ENCODE measurements at regions not wholly inside any gene's neighbourhood (a gene's known extent, or its start where the extent isn't known, plus 50 kb on each side); places are given as distances from the start of the nearest gene placed in this dataset.

DNA sequence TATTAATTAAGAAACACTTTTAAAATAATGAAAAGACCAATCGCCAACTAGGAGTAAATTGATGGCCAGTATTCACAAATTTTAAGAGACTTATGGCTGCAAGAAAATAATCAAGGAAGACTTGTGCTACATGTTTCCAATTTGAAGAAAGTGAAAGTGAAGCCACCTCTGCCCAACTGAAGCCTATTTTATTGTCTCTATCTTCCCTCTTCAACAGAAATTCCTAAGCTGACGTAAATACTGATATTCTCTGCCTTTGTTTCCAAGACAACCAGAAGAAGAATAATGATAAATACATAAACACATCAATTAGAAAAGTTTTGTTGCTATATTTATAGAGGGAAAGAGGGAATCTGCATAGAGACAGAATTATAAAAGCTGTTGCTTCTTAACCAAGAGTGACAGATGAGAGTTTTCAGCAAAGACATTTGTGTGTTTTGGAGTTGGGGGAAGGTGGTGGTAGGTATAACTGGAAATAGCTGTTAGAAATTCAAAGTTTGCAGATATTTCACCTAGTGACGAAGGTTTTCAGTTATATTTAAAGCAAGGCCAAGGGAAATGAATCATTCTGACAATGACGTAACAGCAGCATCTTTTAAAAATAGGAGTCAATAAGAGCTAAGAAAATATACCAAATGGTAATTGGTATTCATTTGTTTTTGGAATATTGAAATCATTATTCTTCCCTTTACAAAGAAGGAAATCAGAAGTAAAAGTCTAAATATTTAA is 576.6 kb upstream of the SORCS1 start:
- DNase-seq: no peak

DNA sequence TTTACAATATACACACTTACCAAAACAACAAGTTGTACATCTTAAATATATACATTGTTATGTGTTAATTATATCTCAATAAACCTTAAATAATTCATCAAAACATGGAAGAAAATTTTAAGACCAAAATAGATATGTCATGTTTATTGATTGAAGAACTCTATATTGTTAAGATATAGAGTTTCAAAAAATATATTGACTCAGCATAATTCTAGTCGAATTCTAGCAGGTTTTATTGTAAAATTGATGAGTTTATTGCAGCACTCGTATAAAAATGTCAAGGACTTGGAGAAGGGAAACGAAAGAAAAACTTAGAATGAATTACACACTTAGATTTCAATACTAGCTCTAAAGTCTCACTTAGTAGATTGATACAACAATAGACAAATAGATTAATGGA is 575.4 kb upstream of the SORCS1 start:
- no peak for DNase-seq

DNA sequence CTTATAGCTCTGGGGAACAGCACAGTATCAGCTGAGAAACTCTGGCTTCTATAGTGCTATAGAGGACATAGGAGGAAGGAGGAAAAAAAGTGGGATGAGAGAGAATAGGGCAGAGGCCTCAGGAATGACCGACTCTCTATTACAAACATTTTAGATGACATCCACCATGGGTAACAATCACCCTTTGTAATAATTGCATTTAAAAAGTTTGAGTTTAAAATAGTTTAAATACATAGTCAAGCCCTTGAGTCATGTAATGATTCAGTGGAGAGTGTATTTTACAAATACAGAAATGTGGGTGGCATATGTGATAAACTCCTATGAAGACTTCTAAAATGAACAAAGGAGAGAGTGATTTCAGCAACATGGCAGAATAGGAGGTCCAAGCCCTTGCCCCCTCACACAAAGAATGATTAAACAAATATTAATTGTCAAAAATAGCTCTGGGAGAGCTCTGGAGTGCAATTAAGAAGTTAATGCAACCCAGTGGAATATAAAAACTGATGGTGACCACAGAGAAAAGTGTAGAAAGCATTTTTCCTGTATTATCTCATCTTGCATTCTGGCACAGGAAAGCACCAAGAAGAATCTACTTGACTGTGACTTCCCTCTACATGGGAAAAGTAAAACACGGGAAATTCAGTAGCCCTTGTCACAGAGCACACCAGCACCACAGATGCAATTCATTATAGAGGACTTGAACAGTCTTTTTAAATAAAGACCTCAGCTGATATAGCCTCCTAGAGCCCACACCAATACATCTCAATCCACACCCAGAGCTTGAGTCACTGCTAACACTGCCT is 569.0 kb upstream of the SORCS1 start:
- DNase-seq: no peak

DNA sequence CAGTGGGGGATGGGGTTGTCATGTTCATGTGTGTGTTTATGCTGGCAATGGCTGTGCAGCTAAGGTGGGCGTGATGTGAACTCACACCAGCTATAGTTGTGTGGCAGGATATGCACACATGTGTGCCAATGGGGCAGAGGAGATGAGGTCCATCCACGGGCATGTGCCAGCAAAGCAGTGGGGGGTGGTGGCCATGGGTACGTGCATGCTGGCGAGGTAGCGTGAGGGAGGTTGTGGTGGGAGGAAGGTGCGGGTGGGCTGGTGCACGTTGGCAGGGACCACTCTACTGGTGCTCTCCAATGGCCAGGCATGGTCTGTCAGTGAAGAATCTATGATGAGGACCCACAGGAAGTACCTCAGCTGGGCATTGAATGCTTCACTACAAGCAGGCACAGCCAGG is 567.5 kb upstream of the SORCS1 start:
- DNase-seq: no peak

DNA sequence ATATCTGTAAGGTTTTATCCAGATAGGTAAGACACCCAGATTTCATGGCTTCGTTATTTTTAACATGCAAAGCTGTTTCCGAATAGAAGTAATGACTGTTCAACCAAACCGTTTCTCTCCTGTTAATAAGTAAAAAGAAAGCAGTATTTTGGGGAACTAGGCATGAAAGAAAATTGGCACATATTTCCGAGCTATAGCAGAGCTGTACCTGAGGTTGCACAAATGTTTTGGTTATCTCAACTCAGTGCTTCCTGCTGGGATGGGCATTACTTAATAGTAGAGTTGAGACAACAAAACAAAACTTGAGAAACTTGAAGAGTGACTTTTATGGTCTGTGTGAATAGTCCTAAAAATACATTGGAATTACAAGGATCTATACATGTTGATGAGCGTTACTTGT is 564.3 kb upstream of the SORCS1 start:
- no peak for DNase-seq

DNA sequence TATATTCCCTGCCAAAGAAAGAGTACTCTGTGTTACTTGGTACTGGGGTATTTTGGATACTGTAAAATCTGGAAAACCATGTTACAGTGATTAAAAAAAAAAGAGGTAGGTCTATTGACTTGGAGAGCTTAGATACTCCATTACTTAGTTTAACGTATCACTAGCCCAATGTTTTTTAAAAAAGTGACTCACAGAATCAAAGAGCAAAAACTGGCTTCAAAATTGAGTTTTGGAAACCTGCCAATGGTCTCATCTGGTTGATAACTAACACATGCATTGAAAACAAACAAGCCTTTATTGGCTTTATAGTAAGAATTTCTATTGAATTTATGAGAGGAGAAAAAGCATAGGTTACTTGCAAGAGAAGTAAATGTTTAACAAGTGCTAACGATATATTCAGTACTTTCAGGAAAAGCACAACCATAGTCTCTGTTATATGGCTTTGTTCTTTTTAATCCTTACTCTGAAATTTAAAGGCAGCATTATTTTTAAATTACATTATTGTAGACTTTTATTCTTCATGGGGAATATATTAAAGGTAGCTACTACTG is 563.3 kb upstream of the SORCS1 start:
- no peak for DNase-seq

DNA sequence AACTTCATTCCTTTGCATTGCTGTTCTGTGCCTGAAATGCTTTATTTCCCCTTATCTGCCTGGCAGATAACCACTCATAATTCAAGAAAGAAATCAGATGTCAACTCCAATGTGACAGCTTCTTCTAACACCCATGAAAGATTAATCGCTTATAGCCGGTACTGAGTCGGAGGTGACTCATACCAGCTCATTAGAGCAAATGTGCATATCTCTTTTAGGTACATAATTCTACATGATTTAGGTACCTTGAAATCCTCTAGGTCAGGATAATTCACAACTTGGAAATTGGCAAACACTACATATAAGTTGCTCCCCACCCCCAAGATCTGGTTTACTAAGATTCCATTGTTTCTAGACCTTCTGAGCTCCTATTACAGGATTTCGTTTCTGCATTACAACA is 554.4 kb upstream of the SORCS1 start:
- no peak for DNase-seq

DNA sequence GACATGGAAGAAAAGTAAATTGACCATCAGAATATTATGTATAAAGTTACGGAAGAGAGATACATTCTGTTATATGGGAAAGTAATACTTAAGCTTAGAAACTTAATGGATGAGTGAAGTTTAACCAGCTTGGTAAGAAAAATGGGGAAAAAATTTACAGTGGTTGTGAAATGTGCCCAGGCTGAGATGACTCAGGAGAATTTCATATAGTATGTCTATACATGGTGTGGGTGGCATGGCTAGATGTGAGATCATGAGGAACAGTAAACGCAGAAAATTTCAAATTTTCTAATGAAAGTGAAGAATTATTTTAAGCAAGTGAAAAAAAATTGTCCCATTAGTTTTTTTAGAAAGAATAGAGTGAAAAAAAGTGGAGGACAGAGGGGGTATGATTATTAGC is 552.5 kb upstream of the SORCS1 start:
- no peak for DNase-seq

DNA sequence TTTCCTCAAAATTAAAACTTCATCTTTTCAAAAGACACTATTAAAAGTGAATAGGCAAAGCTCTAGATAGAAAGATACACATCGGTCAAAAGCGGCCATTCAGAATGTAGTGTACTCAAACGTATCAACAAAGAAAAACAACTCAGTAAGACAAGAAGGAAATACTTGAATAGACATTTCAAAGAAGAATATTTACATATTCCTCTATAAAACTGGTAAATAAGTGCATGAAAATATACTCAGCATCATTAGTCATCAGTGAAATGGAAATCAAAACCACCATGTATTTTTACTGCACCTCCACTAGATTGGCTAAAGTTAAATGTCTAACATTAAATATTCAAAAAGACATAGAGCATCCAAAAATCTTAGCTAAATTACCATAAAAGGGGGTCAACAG is 551.1 kb upstream of the SORCS1 start:
- no peak for DNase-seq

DNA sequence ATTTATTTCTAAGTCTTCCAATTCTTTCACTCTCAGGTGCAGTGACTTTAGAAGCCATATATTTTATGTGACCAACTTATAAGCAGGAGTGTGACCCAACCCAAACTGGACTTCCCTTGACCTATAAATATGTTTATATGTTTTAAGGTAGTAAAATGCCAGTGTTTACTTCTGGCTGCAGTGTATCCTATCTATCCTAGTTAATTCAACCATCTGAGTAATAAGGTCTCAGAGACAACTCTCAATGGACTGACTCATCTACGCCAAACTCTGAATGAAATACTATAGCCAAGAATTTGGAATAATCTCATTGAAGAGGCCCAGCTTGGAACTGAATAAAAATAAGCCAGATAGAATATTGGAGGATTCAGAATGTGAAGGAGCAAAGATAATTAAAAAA is 544.5 kb upstream of the SORCS1 start:
- no peak for DNase-seq

DNA sequence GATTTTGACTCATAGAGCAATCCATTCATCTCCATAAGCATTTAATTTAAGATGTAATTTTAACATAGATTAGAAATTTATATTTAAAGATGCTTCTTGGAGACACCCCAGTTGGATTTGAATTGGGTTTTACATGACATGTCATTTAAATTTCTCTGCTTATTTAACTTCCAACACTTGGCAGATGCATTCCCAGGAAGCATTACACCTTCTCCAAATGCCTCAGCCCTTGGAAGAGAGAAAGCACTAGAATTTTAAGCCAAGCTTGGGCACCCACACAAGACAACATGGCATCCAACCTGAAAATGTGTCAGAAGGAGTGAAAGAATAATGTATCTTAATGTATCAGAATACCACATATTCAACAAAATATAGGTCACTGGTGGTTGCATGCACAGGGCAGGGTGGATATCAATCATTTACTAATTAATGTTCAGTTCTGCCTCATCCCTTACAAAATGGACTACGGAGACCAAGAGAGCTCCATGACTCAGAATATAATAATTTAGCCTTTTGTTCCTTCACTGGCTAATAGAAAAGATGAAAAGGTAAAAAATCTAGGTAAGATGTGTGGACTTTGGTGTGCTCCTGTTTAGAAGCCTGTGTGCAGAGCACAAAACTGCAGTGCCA is 541.7 kb upstream of the SORCS1 start:
- DNase-seq: no peak

DNA sequence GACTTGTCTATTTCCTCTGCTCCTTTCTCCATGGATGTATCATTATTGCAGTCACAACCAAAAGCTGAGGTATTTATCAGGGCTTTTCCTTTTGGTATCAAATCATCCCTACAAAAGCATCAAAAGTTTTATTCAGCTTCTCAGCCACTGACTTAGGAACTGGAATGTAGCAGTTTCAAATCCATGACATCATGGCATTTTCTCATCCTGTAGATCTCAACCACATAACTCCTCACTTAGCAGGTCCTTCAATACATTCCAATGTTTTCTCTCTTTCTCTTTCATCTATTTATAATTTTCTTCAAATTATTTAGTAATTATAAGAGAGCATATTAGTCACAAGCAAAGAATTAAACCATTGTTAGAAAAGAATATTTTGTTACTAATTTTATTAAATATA is 537.4 kb upstream of the SORCS1 start:
- DNase-seq: no peak

DNA sequence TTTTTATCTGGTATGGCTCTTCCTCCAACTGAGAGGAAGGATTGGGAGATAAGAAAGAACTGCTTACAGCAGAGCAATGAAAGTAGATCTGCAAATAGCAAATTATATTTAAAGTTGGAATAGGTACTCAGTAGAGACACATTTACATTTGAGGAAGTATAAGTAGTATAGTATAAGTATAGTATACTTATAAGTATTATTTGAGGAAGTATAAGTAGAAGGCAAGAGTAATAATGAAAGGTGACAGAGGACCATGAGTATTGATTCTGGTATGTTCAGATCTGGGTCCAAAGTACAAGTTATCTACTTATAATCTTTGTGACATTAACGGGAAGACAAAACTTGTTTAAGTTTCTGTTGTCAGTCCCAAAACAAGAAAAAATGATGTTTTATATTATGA is 527.6 kb upstream of the SORCS1 start:
- DNase-seq: no peak

DNA sequence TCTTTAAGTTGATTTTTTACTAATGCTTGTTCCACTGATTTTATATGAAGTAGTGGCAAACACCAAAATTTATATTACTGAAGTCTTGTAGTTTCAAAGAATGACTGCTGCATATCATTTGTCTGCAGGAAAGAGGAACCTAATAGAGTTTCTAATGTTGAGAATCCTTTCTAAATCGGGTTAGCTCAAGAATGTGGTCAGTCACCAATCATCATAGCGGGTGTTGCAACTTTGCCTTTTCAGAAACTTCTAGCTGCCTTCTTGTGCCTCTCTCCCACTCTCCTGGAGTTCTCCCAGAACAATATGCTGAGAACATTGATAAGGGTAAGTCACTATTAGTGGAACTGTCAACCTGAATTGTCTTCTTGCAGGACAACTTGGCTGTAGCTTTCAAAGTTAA is 524.8 kb upstream of the SORCS1 start:
- DNase-seq: no peak

DNA sequence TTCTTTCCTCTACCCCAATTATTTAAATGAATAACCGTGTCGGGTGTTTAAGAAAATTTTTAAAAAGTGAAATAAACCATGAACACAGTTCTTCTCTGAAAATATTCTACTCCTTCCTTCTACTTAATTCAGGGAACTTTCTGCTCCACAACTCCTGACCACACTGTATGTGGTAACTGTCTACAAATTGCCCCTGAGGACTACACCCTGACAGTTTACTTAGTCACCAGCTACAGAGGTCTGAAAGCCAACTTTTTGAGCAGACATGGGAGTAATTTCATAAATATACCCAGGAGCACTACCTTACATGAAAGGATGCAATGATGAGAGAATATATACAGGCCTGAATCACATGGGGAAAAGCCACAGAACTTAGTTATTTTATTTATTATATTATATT is 523.2 kb upstream of the SORCS1 start:
- no peak for DNase-seq

DNA sequence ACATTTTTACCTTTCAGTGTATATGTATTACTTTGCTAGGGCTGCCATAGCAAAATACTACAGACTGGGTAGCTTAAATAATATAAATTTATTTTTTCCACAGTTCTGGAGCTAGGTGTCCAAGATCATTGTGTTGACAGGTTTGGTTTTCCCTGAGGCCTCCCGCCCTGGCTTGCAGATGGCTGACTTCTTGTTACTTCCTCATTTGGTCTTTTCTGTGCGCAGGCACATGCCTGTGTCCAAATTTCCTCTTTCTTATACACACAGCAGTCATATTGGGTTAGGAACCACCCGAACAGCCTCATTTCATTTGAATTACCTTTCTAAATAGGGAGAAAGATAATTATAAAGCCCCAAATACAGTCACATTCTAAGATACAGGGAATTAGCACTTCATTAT is 521.6 kb upstream of the SORCS1 start:
- DNase-seq: no peak

DNA sequence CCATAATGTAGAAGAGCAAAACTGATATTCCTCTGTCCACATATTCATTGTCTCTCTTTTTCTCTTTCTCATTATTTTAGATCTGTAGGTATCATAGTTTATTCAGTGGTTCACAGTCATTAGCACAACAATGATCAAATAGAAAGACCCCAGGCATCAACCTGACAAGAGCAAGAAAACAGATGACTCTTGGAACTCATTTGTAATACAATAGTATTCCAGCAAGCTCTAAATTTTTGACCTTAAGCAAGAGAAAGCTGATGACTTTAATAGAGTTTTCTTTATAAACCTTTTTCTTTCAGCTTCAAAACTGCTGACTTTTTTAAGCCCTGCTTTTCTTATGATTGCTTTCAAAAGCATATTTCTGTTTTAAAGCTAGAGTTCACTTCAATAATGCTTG is 507.5 kb upstream of the SORCS1 start:
- DNase-seq: no peak

DNA sequence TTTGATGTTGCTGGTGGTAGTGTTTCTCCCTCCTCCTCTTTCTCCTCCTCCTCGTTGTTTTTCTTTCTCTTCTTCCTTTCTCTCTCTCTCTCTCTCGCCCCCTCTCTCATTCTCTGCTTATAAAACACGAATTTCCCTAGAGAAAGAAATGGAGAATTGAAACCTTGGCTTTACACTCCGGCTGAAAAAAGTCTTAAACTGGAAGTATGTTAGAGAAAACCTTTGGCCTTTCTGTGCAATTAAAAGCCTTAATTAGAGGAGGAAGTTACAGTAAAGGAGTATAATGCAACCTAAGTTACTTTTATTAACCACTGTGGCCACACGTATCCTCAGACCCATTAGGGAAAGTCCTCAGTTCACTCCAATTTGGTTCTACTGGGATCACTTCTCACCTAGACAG is 501.7 kb upstream of the SORCS1 start:
- no peak for DNase-seq

DNA sequence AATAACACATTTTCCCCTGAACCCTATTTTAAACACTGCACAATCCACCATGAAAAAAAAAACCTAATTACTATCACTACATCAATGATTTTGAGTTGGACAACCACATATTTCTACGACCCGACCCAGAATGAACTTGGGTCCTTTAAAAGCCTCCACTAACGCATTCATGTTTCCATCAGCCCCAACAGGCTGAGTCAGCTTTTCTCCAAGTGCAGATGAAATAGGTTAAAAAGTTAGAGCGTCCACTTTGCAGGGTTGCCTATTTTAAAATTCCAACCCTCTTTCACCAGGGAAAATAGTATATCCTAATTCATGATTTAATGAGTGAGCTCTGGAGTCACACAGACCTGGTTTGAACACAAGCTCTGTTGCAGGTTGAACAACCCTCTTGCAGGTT is 501.0 kb upstream of the SORCS1 start:
- DNase-seq: no peak

DNA sequence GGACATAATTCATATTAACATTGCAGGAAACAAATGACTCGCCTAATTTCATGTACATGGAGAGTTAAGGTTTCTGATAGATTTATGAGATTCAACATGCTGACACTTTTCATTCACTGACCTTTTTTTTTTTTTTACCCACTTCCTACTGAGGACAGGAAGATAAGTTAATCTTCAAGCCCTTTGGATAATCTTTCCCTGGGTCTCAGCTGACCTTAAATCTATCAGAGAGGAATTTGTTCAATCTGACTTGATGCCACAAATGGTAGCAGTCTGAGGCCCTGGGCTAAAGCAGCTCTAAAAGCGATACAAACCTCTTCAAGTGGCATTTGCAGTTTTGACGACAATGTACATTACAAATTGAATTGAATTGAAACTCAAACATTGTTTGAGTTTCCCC is 493.3 kb upstream of the SORCS1 start:
- DNase-seq: no peak

DNA sequence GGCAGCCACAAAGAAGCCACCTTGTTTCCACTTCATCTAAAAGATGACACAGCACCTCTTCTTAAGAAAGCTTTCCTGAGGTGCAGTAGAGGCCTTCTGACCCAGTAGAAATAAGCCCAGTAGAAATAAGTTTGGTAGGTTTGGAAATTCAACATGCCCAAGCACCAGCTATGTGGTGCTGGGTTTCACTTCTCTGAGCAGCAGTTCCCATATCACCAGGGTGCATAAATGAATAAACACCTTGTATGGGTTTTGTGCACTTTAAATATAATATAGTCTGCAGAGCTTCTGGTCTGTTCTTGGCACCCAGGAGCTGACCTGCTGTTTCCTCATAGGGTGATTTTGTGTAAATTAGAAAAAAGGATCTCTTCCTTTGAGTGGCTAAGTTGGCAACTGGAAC is 492.4 kb upstream of the SORCS1 start:
- DNase-seq: no peak

DNA sequence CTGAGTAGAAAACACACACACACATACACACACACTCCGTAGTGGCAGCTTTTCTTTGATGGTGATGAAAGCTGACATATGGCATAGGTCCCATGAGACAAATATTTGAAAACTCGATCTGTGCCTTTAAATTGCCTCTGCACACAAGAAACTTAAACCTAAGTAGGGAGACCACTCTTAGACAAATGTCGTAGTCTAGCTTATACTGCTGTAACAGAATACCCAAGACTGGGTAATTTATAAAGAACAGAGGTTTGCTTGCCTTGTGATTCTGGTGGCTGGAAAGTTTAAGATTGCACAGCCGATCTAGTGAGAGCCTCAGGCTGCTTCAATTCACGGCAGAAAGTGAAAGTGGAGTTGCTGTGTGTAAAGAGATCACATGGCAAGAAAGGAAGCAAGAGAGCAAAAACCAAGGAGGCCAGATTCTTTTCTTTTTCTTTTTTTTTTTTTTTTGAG is 489.4 kb upstream of the SORCS1 start:
- DNase-seq: no peak

DNA sequence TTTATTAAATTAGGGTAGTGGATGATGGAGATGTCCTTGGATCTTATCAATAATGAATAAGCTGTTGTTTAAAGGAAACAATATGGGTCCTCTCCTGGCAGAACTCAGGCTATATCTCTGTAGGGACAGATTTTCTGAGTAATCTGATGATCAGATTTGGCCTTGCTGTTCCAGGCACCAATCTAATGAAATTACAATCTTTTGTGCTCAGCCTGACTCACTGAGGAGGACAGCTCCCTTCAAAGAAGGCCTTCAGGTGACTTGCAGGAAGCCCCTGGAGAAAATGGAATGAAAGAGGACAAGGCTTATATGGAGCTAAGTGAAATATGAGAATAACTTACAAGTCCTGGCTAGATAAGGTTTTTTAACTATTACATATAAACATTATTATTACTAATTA is 486.4 kb upstream of the SORCS1 start:
- no peak for DNase-seq

DNA sequence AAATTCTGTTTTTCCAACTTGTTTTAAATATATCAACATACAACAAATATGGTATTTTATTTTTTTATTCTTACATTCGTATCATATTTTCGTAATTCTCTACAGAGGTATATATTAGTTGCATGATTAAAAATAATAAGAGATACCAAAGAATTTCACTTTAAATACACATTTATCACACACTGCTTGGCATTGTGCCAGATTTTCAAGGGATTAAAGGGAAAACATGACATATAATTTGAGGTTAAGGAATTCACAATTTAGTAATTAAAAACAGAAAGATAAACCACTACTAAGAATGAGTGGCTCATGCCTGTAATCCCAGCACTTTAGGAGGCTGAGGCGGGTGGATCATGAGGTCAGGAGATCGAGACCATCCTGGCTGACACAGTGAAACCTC is 484.7 kb upstream of the SORCS1 start:
- DNase-seq: no peak

All from cerebellar nuclear complex (tissue), 1 donor.